HFF-Myc (cell line): ENCODE measurements at regions not wholly inside any gene's neighbourhood (a gene's known extent, or its start where the extent isn't known, plus 50 kb on each side); places are given as distances from the start of the nearest gene placed in this dataset.
A peak's percentile ranks its signal among the peaks of the same experiment; 100 is the strongest.

Experiments used
- DNase-seq: peaks from one replicate; pipeline ENCODE4 v3.0.0-alpha.2; 2011; ENCODE audit warnings: low read depth; ENCODE audit errors: extremely low read depth
- H3K4me3 ChIP-seq: replicated peaks from 2 replicates; pipeline ENCODE4 v1.5.1; 2011; ENCODE audit warnings: low read depth, mild to moderate bottlenecking, control low read depth, low read length
- TF ChIP-seq, protein P1 (sequence below): IDR thresholded peaks from 2 replicates; pipeline ENCODE4 v1.5.1; 2012; ENCODE audit warnings: mild to moderate bottlenecking, low read depth, low read length, control low read depth; ENCODE audit errors: missing control alignments

DNA sequence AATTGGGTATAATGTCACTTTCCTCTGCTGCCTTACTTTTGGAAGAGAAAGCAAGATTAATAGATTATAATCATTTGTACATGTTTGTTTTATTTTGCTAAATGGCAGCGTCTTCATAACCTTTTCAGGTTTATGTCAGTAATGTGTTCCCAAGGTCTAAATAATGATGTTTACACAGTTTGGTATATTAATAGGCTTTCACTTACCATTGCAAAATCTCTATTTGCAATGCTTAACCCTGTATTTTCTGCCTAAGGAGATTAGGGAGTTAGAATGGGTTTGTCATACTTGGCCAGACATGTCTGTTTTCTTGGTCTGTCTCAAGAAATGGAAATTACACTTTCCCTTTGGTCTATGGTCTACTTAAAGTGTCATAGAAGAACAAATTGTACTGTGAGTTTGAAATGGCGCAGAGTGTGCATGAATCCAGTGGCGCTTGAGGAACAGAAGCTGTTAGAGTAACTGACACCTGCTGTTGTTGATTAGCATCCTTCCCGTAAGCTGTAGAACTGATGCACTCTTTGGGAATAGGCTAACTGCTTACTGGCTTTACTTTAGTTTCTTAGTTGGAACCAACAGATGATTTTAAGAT is 261.1 kb downstream of the SAMD5 start:
- H3K4me3 ChIP-seq = no peak overlapping the region
- no peak for DNase-seq
- TF ChIP-seq, protein P1, sequence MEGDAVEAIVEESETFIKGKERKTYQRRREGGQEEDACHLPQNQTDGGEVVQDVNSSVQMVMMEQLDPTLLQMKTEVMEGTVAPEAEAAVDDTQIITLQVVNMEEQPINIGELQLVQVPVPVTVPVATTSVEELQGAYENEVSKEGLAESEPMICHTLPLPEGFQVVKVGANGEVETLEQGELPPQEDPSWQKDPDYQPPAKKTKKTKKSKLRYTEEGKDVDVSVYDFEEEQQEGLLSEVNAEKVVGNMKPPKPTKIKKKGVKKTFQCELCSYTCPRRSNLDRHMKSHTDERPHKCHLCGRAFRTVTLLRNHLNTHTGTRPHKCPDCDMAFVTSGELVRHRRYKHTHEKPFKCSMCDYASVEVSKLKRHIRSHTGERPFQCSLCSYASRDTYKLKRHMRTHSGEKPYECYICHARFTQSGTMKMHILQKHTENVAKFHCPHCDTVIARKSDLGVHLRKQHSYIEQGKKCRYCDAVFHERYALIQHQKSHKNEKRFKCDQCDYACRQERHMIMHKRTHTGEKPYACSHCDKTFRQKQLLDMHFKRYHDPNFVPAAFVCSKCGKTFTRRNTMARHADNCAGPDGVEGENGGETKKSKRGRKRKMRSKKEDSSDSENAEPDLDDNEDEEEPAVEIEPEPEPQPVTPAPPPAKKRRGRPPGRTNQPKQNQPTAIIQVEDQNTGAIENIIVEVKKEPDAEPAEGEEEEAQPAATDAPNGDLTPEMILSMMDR = no peak

DNA sequence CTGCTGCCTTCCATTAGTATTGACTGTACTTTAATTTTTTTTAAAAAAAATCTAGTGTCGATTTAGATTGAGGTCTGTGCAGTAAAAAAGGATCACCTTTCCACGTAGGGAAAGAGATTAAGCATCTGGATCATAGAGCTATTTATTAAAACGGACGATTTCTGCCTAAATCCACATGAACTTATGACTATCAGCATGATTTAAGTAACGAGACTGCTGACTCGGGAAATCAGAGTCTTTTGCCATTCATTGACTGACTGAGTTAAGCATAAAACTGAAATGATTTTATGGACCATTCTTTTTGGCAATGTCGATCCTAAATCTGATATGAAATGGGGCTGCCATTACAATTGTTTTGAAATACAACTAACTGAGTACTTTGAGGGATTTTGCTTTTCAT is 261.7 kb downstream of the SAMD5 start:
- DNase-seq = no peak
- no peak overlapping the region for H3K4me3 ChIP-seq
- TF ChIP-seq, protein P1 = no peak

DNA sequence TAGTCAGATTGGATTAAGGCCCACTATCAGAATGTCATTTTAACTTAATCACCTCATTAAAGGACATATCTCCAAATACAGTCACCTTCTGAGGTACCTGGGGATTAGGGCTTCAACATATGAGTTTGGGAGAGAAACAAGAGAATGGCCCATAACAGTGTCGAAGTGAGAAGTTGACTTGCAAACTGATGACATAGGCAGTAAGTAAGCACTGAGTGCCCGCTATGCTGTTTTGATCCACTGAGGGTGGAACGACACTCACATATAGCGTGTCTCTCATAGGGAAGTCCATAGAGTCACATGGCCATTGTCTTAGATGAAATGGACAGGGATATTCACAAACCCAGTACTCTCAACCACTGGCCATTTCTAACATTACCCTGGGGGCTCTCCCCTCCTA is 264.2 kb downstream of the SAMD5 start:
- TF ChIP-seq, protein P1 = no peak
- DNase-seq = no peak

DNA sequence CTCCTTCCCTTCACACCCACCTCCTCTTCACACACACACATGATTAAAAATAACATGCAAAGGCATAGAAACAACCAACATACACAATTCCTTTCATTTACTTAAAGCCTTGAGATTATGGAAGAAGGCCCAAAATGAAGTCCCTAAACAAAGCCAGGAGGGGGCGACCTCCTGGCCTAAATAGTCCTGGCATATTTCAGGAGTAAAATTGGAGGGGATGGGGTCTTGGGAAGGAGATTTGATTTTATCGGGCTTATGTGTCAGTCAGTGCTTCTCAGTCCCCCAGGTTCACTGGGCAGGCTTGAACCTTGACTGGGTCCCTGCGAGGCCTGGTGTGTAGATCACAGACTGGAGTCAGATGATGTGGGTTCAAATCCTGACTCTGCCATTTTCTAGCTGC is 266.4 kb downstream of the SAMD5 start:
- no peak overlapping the region for H3K4me3 ChIP-seq
- TF ChIP-seq, protein P1 = peak; percentile 45
- no peak for DNase-seq

More for the DNA sequence above, 264.2 kb downstream of the SAMD5 start:
- H3K4me3 ChIP-seq = no peak overlapping the region

DNA sequence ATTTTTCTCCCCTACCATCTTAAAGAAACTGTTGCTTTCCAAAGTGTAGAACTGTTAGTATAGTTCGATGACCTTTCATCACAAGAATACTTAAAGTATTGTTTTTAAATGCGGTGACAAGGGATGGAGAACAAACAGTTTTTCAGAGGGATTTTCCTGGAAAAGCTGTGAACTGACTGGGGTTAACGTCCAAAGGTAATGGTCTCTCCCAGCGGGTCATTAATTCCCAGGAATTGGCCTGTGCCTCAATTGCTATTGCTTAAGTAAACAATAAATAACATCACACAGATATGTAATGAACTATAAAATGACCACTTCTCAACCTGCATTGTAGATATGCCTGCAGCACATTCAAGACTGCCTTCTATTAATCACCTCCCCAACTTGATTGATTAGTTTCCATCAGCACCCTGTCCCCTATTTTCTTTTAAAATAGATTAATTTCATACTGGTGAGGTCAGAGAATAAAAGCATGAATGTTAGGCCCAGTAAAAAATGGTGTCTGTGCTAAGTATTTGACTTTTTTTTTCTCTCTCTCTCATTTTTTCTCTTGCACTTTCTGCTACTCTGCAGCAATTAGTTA is 268.2 kb downstream of the SAMD5 start:
- no peak overlapping the region for H3K4me3 ChIP-seq
- no peak for DNase-seq
- TF ChIP-seq, protein P1 = no peak

DNA sequence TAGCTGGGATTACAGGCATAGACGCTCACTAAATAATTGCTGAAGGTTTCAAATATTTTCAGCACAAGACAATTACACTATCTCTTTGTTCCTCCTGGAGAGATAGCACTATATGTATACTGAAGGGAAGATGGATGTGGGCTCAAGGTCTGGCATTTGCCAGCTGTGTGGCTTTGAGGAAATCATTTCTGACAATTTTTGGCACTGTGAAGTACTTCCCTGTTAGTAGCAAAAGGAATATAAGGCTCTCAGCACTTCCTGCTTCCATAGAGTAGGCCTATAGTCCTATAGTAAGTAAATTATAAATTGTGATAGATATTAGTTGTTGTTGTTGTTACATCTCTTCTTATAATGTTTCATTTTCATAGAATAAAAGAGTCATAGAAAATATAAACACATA is 271.1 kb downstream of the SAMD5 start:
- no peak for DNase-seq
- TF ChIP-seq, protein P1 = no peak

DNA sequence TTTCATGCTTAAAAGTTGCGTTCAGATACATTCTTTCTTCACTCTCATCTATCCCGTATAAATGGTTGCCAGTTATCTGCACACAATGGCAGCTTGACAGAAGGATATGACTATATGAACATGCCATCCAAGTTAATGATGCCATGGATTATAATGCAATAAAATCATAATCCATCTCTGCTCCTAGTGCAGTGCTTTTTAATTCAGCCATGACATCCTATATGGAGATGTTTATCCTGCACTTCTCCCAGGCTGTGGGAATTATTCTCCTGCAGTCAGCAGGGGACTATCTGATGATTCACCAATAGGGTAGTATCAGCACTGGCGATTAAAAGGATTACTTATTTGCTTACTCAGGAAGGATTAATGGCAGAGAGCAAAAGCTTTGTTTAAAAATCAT is 273.8 kb downstream of the SAMD5 start:
- H3K4me3 ChIP-seq = no peak overlapping the region
- TF ChIP-seq, protein P1 = no peak
- DNase-seq = peak; percentile 19

More for the DNA sequence above, 271.1 kb downstream of the SAMD5 start:
- H3K4me3 ChIP-seq = no peak overlapping the region
